Adrenal gland (tissue), 9 donors: ENCODE measurements at regions not wholly inside any gene's neighbourhood (a gene's known extent, or its start where the extent isn't known, plus 50 kb on each side); places are given as distances from the start of the nearest gene placed in this dataset.

Experiments used
- DNase-seq, 7 donors: peaks; one replicate each; pipeline ENCODE4 v3.0.0-alpha.2; 2019 to 2020
- H3K27ac ChIP-seq, 5 donors: fragments of 200-600 bp; sonication (generic) in 4 of 5; 1 replicate in 3 of 5; 2 replicates in 2 of 5; pipeline versions ENCODE4 v1.5.1 to v1.8.0; 2016 to 2020; ENCODE audit warnings: mild to moderate bottlenecking in 1 of 5
- H3K27me3 ChIP-seq: fragments of 200-600 bp; 2 replicates; pipeline ENCODE4 v1.8.0; 2021
- H3K36me3 ChIP-seq, 2 donors: fragments of 200-600 bp; replicated peaks in 1 of 2; 1 replicate in 1 of 2; 2 replicates in 1 of 2; pipeline versions ENCODE4 v1.5.1 to v1.8.0; 2018 to 2022
- H3K4me1 ChIP-seq, 2 donors: fragments of 200-600 bp; replicated peaks in 1 of 2; 1 replicate in 1 of 2; 2 replicates in 1 of 2; pipeline versions ENCODE4 v1.5.1 to v1.8.0; 2018 to 2021
- H3K4me3 ChIP-seq, 4 donors: fragments of 200-600 bp; sonication (generic) in 3 of 4; one replicate each; pipeline ENCODE4 v1.5.1; 2016 to 2018
- H3K9me3 ChIP-seq, 3 donors: fragments of 200-600 bp; sonication (generic) in 1 of 3; replicated peaks in 1 of 3; 1 replicate in 2 of 3; 2 replicates in 1 of 3; pipeline versions ENCODE4 v1.5.1 to v1.8.0; 2016 to 2021
- CTCF ChIP-seq, 6 experiments: fragments of 450-650 bp in 4 of 6; fragments of 200-600 bp in 2 of 6; sonication (generic) in 1 of 6; IDR thresholded peaks; 1 replicate in 5 of 6; 2 replicates in 1 of 6; pipeline versions ENCODE4 v1.5.1 to v1.8.0; 2016 to 2021; ENCODE audit warnings: antibody characterized with exemption in 6 of 6, mild to moderate bottlenecking in 2 of 6, moderate library complexity in 1 of 6
- POLR2A ChIP-seq, 2 donors: fragments of 450-650 bp; IDR thresholded peaks; one replicate each; pipeline ENCODE4 v1.6.1; 2017; ENCODE audit warnings: antibody characterized with exemption in 2 of 2, mild to moderate bottlenecking in 2 of 2, moderate library complexity in 1 of 2
- WGBS, 4 donors: extraction: QIAGEN DNeasy Blood & Tissue Kit in 2 of 4; methylation state at CpG; one replicate each; pipeline versions ENCODE4 v1.1.5 to v1.1.7; 2013 to 2017; 5-methylcytosine and 5-hydroxymethylcytosine counted together
- intact Hi-C, 2 donors: fragments of 100-400 bp; cut with DNase I; formaldehyde crosslinking; loops; one replicate each; pipeline versions ENCODE4 v1.14.1 to v1.15.0; 2022 to 2023
- donor health status: healthy with polysubstance abuse.
- donor health status: Bipolar disorder and iron deficiency.
- donor health status: DM: yes; HTN: yes; CAD: no.
- donor health status: DM: no; HTN: no; CAD: no.
- donor health status: DM: no; HTN: no; CAD: no.

GRCh38 chr2:200041639-200042038 is 86.3 kb downstream of the MAIP1 start:
- Histone ChIP-seq H3K36me3 (no peaks in the 10 kb centered on the region), H3K4me1 (no peaks in the 10 kb centered on the region), H3K4me3 (no peak overlapping the region), H3K27me3 (no peaks in the 10 kb centered on the region), H3K27ac (no peak overlapping the region), H3K9me3 (no peaks in the 10 kb centered on the region)
- 87 to 95% (median 92%) methylated on average over 2 of the region's 2 CpGs for WGBS, 4 donors
- intact Hi-C loops, result loop anchor here in 1 of 2 donors (5.0 kb wide), 1 partner anchor 34 kb away; no protein-coding TSS in a partner anchor
- TF ChIP-seq POLR2A (IDR thresholded peaks at IDR 0.05) (no peak), CTCF (IDR thresholded peaks at IDR 0.05) (no peak)
- no peak for DNase-seq

- Histone ChIP-seq H3K36me3 (no peaks in the 10 kb centered on the region), H3K9me3 (no peaks in the 10 kb centered on the region), H3K27ac (no peak overlapping the region), H3K4me1 (no peaks in the 10 kb centered on the region), H3K27me3 (no peaks in the 10 kb centered on the region), H3K4me3 (no peak overlapping the region)
- intact Hi-C loops, result loop anchor here in 1 of 2 donors (5.0 kb wide), 1 partner anchor 35 kb away; no protein-coding TSS in a partner anchor
- TF ChIP-seq POLR2A (IDR thresholded peaks at IDR 0.05) (no peak), CTCF (IDR thresholded peaks at IDR 0.05) (no peak)
- no peak for DNase-seq
Measured at GRCh38 chr2:200042102-200042735, 86.8 kb downstream of the MAIP1 start.

GRCh38 chr2:200042944-200043343 is 87.6 kb downstream of the MAIP1 start:
- Histone ChIP-seq H3K4me3 (no peak overlapping the region), H3K27me3 (no peaks in the 10 kb centered on the region), H3K27ac (no peak overlapping the region), H3K9me3 (no peaks in the 10 kb centered on the region), H3K4me1 (no peaks in the 10 kb centered on the region), H3K36me3 (no peaks in the 10 kb centered on the region)
- DNase-seq, result no peak
- TF ChIP-seq CTCF (IDR thresholded peaks at IDR 0.05), result no peak
- intact Hi-C loops, result loop anchor here in 1 of 2 donors (5.0 kb wide), 1 partner anchor 36 kb away; no protein-coding TSS in a partner anchor

DNA sequence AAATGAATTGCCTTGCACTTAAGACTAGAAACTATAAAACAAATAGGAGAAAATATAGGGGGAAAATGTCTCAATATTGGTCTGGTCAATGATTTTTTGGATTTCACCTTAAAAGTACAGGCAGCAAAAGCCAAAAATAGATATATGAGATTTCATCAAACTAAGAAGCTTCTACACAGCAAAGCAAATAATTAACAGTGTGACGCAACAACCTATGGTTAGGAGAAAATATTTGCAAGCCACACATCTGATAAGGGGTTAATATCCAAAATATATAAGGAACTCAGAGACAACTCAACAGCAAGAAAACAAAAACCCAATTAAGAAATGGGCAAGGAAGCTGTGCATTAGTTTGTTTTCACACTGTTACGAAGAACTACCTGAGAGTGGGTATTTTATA is 89.1 kb downstream of the MAIP1 start:
- intact Hi-C loops, result loop anchor here in 1 of 2 donors (5.0 kb wide), 1 partner anchor 37 kb away; no protein-coding TSS in a partner anchor
- Histone ChIP-seq H3K36me3 (no peaks in the 10 kb centered on the region), H3K4me1 (no peaks in the 10 kb centered on the region), H3K27me3 (no peaks in the 10 kb centered on the region), H3K4me3 (no peak overlapping the region), H3K9me3 (no peaks in the 10 kb centered on the region), H3K27ac (no peak overlapping the region)
- no peak for TF ChIP-seq POLR2A (IDR thresholded peaks at IDR 0.05)
- TF ChIP-seq CTCF (IDR thresholded peaks at IDR 0.05), result no peak
- 93 to 99% (median 97%) methylated on average over 2 of the region's 2 CpGs for WGBS, 4 donors
- DNase-seq, result no peak
